K562 (cell line): ENCODE measurements at regions not wholly inside any gene's neighbourhood (a gene's known extent, or its start where the extent isn't known, plus 50 kb on each side); places are given as distances from the start of the nearest gene placed in this dataset.

ENCODE experiments used
- ESRRA ChIP-seq: fragments of 450-650 bp; IDR thresholded peaks from 2 replicates; pipeline ENCODE4 v1.6.1; 2014; ENCODE audit warnings: low read depth, mild to moderate bottlenecking, moderate library complexity, borderline replicate concordance
- NFE2L1 ChIP-seq: fragments of 450-650 bp; IDR thresholded peaks from 2 replicates; pipeline ENCODE4 v1.6.1; 2016; ENCODE audit warnings: missing genetic modification characterization, low read depth, mild to moderate bottlenecking, missing compliant biosample characterization, moderate library complexity, borderline replicate concordance
- SMARCA4 ChIP-seq: fragments of 450-650 bp; IDR thresholded peaks from 2 replicates; pipeline ENCODE4 v1.6.1; 2016
- ZNF766 ChIP-seq: fragments of 200-800 bp; sonication (Bioruptor generic); conservative IDR thresholded peaks from 2 replicates; pipeline ENCODE4 v1.6.1; 2016; ENCODE audit warnings: missing genetic modification characterization, missing compliant biosample characterization

- TF ChIP-seq SMARCA4: no peak
- no peak for TF ChIP-seq ZNF766
- no peak for TF ChIP-seq ESRRA
- TF ChIP-seq NFE2L1 (tag): no peak
Observed at GRCh38 chr7:12117170-12117569, 93.9 kb upstream of the TMEM106B start.
